HG03175 (cell line): ENCODE measurements at regions not wholly inside any gene's neighbourhood (a gene's known extent, or its start where the extent isn't known, plus 50 kb on each side); places are given as distances from the start of the nearest gene placed in this dataset.

Experiments
- ATAC-seq: cut with Tn5 transposase; IDR thresholded peaks from one replicate; pipeline ENCODE4 v1.9.1; 2021; ENCODE audit warnings: mild to moderate bottlenecking, moderate library complexity; ENCODE audit not compliant: unreplicated experiment

DNA sequence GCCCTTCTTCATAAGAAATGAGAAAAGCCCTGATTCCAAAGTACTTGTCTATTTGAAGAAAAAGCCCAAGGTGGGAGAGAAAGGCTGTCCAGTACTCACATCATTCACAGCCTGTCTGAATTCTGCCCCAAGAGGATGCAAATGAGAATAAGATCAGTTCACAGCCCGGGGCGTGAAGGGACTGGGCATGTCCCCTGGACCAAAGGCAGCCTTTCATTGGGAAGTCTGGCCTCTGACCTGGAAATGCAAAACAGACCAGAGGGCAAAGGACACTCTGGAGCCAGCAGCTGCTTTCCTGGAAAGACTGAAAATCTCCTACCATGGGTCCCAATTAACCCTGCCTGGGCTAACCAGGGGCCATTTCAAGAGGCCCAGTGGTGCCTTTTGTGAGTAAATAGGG is 191.2 kb upstream of the PELI2 start:
- ATAC-seq, result no peak

DNA sequence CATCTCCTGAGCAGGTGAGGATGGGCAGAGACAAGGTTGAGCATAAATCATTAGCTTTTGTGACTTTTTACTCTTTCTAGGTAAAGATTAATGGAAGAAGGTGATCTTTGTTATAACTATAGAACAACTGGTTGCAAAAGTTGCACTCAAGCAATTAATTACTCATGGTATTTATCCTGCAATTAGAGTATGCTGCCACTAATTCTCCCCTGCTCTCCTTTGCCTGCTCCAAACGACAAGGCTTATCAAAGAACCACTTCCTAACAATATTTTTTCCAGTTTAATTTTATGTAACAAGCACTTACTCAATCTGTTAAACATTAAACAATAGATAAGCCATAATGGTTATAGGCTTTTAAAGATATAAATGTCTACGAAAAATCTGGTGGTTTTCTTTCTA is 189.9 kb upstream of the PELI2 start:
- ATAC-seq, result no peak

DNA sequence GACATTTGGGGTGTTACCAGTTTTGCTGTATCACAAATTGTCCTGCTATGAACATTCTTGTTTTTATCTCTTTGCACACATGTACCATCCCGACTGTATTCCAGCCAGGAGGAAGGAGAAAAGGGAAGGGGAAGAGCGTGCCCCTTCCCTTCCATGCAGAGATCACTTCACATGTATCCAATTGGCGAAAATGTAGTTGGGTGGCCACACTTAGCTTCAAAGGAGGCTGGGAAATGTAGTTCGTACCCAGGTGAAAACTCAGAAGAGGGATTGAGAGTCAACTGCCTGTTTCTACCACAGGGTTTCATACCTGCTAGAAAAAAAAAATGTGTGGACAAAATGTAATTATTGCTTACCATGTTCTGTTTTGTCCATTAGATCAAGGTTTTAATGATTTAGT is 189.1 kb upstream of the PELI2 start:
- no peak for ATAC-seq

DNA sequence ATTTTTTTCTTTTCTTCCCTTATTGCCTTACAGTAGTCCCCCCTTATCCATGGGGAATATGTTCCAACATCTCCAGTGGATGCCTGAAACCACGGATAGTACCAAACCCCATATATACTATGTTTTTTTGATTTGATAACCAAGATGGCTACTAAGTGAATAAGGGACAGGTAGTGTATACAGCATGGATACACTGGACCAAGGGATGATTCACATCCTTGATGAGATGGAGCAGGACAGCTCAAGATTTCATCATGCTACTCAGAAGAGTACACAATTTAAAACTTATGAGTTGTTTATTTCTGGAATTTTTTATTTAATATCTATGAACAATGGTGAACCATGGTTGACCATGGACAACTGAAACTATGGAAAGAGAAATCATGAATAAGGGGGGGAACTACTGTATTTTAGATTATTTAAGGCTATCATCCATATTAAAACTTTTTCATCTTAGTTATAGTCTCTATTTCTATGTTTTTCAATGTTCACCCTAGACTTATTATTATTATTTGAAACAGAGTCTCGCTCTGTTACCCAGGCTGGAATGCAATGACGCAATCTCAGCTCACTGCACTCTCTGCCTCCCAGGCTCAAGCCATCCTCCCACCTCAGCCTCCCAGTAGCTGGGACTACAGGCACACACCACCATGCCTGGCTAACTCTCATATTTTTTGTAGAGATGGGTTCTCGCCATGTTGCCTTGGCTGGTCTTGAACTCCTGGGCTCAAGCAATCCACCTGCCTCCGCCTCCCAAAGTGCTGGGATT is 188.0 kb upstream of the PELI2 start:
- ATAC-seq, result no peak

DNA sequence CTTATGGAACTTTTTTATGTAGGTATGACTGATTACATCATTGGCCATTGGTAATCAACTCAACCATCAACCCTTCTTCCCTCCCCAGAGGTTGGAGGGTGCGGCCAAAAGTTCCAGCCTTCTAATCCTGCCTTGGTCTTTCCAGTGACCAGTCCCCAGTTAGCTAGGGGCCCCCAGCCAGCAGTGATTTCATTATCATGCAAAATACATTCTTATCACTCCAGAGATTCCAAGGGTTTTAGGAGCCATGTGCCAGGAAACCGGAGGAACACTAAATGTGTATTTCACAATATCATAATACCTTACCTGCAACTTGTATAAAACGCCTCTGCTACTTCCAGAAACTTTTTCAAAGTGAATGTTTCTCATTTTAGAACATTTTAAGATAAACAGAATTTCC is 181.5 kb upstream of the PELI2 start:
- ATAC-seq, result no peak

DNA sequence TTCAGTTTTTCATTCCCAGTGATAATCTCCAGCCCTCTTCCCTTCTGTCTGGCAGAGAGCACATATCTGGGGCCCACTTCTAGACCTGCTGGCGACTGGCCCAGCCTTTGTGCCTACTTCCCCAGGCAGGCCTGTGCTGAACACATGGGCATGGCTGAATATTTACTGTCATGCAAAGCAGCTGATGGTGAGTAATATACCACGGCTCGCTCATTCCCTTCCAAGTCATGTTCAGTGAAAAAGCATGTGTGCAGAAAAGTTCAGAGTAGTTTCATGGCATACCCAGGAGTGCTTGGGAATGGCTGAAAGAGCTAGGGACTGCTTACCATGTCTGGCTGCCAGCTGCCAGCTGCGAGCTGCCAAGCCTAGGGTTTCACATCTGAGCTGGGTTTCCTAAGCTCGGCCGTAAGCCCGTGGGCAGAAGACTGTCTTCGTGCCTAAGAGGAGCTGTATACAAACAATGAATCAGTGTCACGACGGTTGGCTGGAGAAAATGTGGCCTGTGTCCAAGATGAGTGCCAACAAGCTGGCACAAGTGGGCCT is 179.9 kb upstream of the PELI2 start:
- ATAC-seq, result no peak

DNA sequence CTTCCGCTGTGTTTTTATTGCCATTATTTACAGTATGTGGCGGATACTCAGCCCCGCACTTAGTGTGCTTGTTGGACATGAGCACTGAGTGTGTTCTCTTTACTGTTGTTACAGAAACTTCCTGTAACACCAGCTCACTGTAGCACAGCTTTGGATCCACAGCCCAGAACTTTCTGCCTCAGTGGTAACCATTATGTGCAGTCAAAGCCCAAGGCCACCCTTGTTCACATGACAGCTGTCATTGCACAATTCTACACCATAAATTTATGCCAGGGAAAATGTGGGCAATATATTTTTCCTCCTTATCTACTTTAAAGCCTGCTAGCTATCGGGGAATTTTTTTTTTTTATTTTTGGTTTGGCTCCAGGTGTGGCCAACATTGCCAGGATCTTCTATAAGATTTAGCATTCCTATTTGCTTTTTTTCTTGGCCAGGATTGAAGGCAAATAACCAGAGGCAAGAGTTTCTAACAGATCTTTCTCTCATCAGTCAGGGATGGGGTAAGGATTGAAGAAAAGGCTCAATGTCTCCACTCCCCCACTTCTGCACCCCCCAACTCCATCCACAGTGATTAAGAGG is 176.0 kb upstream of the PELI2 start:
- ATAC-seq, result no peak

DNA sequence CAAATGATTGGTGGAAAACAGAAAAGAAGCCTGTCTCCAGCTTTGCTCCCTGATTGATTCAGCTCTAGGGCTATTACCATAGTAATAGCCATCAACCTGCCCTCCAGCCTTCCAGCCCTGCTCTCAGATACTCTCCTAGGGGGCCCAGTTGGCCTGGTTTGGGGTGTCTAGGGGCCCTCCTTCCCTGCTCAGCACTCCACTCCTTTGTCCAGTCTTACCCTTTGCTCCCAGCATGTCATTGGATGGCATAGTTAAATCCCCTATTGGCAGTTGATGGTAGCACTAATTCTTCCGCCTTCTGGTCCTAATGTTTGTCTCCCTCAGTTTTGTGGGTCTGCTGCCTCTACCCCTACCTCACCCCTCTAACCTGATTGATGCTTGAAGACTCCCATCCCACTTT is 175.4 kb upstream of the PELI2 start:
- ATAC-seq, result no peak

DNA sequence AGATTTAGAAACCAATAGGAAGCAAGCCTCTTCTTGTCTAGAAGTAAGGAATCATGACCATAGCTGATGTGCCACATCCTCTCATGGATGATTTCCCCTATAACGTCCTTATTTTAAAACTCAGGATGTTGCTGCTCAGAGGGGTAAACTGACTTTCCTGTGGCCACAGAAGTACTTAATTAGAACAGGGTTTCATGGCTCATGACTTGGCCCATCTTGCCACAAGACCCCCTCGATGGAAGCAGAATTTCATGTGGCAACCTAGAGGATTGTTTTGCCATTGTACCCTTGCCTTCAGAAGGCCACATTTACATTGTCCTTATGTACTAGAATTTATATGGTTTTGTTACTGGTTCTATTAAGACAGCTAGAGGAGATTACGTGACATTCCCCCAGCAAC is 173.5 kb upstream of the PELI2 start:
- ATAC-seq, result no peak

DNA sequence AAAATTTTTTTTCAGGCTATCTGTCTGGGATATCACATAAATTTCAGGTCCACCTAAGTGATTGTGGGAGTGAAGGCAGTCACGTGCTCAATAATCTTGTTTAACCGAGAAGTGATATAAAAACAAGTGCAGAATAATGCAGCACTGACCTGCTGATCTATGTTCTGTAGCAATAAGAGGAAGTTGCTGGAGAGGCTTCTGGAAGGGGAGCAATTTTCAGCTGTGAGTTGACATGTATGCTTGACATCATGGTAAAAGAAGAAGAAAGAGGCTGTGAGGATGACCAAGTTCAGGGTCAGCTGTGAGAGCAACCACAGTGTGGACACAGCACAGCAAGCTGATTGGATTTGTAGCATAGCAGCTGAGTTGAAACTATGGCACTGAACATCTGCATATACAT is 172.0 kb upstream of the PELI2 start:
- ATAC-seq, result no peak

DNA sequence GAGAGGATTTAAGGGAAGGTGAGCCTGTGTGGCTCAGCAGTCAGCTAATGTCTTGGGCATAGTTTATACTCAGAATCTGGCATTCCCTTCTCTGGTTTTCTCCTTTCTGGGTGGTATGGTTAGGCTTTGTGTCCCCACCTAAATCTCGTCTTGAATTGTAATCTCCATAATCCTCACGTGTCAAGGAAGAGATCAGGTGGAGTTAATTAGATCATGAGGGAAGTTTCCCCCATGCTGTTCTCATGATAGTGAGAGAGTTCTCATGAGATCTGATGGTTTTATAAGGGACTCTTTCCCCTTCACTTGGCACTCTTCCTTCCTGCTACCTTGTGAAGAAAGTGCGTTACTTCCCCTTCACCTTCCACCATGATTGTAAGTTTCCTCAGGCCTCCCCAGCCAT is 169.8 kb upstream of the PELI2 start:
- ATAC-seq, result no peak

DNA sequence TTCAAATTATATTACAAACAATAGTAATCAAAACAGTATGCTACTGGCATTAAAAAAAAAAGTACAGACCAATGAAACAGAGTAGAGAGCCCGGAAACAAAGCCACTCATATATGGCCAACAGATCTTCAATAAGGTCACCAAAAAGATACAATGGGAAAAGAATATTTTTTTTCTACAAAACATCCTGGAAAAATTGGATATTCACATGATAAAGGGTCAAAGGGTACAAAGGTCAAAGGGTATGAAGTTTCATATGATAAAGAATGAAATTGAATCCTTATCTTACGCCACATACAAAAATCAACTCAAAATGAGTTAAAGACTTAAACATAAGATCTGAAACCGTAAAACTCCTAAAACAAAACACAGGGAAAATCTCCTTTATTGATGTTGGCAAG is 168.5 kb upstream of the PELI2 start:
- no peak for ATAC-seq

DNA sequence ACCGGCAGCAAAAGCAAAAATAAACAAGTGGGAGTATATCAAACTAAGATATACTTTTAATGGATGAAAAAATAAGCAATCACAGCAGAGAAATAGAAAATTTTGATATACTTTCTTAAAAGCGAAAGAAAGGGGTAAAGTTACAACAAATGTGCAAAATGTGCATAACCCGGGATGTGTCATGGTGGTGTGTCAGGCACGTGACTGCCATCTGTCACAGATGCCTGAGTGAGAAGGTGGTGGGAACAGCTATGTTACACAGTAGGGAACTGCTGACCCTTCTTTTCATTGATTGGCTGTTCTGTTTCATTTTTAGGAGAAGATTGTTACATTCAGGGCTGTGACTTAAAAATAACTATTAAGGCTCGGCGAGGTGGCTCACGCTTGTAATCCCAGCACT is 168.1 kb upstream of the PELI2 start:
- no peak for ATAC-seq

DNA sequence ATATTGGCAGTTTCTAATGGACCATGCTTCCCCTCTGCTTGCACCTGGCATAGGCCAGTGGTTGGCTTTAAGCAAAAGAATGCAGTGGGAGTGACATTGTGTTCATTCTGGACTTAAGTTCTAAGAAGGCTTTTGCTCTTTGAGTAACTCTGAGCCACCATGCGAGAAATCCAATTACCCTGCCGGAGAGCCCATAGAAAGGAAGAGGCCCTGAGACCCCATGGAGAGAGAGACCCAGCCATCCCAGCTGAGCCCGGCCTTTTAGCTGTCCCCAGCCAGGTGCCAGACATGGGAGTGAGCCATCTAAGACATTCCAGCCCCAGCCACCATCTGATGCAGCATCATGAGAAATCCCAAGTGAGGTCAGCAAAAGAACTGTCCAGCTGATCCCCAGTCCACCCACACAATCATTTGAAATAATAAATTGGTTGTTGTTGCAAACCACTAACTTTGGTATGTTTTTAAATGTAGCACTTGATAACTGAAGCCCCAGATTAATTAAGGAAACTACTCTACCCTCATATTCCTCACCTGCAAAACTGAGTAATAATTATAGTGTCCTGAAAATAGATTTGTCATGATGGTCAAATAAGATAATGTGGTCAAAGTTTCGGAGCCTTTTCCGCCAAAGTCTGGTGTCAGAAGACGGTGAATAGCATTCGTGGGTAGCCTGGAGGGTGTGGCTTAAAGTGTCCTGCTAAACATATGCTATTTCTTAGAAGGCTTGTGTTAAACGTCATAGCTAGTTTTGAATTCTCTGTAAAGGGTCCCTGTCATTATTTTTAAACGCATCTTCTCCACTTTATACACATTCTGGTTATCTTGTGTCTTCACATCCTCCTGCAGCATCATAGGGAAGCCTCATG is 166.6 kb upstream of the PELI2 start:
- ATAC-seq, result no peak

DNA sequence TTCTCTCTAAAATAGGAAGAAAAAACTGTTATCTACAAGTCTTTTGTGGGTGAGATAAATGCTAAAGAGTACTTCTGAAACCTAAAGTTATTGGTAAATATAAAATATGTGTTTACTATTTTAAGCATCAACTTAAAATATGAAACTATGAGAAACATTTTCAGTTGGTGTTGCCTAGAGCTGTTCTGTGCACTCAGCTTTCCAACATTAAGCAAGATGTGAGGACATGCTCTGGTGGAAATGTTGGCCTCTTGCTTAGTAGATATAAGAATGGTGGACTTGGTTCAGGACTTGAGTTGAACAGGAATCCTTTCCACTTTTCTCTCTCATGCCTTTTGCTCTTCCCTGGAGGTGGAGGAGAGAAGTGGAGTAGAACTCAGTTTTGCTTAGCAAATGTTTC is 164.1 kb upstream of the PELI2 start:
- no peak for ATAC-seq

DNA sequence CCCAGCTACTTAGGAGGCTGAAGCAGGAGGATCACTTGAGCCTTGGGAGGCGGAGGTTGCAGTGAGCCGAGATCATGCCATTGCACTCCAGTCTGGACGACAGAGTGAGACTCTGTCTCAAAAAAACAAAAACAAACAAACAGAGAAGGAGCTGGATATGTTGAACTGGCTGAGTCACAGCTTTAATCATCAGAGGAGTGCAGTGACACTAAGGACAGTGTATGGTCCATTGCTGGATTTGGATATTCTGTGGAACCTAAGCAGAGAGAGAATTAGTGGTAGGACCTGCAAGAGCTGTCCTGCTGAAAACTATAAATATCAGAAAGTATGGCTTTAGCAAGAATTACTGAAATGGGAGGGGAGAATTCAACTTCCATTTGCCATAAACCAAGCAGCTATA is 163.0 kb upstream of the PELI2 start:
- ATAC-seq, result no peak

DNA sequence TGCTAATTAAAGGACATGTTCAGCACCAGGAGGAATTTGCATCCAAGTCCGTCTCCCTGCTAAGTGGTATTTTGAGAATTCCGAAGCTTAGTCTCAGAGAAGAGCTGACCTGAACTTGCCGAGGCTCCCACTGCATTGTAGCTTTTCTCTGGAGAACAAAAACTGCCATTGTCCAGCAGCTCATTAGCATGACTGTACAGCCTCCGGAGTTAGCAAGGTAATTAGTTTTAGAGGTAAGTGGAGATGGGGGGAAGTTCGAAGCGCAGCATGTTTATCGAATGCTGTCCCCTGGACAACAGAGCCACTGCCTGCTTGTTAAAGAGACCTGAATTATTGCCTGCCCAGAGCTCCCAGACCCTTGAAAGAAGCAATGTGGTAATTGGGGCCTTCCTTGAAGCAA is 160.3 kb upstream of the PELI2 start:
- ATAC-seq, result no peak

DNA sequence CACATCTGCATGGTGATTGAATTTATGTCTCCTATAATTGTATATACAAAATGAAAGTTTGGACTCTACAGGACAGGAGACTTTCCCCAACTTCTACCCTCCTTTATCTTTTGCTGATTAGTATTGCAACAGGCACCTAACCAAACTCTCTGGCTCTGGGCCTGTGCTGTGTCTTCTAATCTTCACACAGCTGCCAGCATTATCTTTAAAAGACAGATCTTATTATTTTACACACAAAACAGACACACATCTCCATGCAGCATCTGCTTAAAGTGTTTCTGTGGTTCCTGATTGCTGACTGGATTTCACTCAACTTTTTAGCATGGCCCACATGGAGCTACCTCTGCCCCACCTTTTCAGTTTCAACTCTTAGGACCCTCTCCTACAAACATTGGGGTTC is 154.9 kb upstream of the PELI2 start:
- no peak for ATAC-seq

DNA sequence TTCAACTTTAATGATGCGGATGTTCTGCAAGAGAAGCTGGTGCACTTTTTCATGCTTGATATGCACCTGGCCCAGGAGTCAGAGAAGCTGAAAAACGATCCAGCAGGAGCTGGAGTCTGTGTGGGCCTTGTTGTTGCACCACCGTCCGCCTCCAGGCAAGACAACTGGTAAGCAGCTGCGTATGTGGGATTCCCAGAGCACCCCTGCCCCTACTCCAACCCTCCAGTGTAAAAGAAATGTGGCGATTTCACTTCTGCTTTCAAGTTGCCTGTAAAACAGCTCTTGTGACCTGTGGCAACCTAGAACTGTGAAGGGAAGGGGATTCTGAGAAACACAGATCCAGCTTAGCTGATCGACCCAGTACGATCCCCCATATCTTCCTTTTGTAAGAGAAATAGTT is 154.1 kb upstream of the PELI2 start:
- ATAC-seq, result no peak

DNA sequence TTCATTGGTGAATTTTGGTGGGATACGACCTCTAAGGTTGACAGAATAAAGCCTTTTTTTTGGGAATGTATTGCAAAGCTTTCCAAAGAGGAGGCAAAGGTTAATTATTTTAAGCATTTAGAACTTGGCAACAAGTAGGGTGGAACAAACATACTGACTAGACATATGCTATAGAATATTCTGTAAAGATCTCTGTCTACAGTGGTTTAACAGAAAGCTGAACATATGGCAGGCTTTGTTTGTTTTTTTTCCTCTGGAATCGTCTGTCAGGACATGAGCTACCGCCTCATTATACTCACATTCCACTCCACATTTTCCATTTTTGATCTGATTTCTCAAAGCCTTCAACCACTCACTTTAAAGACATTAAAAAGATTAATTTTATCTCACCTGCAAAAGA is 153.4 kb upstream of the PELI2 start:
- no peak for ATAC-seq

DNA sequence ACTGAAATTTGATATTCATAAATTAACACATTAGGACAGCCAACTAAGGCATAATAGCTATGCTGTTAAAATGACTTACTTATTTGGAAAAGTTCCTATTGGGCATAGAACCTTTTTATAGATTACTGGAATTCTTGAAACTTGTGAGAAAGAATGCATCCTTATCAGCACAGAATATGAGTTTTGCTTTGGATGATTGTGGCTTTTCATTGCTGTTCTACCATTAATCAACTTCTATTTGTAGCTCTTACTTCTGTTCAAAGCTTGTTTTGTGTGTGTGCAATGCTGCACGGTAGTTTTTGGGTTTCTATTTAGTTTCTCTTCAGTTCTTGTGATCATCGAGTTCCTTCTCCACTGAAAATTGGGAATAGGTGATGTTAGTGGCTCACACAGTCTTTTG is 152.4 kb upstream of the PELI2 start:
- no peak for ATAC-seq

DNA sequence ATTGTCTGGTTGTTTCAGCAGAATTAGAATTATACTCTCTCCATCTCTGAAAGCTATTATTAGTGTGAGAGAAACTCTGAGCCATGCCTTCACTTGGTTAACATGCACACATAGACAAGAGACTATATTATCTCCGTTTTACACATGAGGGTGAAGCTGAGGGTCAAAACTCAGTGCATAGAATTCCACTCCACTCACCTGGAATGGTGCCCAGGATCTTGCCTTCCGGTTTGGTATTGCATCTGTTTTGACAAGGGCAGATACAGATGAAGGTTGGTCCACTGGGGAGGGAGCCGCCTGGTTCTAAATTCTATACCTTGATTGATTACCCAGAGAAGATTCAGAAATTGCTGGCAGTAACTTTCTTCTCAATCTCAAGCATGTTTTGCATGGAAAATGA is 149.5 kb upstream of the PELI2 start:
- ATAC-seq, result no peak
